HG03095 (cell line): ENCODE measurements at regions not wholly inside any gene's neighbourhood (a gene's known extent, or its start where the extent isn't known, plus 50 kb on each side); places are given as distances from the start of the nearest gene placed in this dataset.
"Not testable (repeated sequence)": the region's sequence is repeated elsewhere in the genome, so short reads cannot be mapped to it uniquely, and the experiment has no call there.

Source experiments
- ATAC-seq: cut with Tn5 transposase; IDR thresholded peaks from one replicate; pipeline ENCODE4 v1.9.1; 2021; ENCODE audit warnings: moderate library complexity; ENCODE audit not compliant: unreplicated experiment

GRCh38 chr15:67943475-67943874 is 103.6 kb upstream of the RNU6-1 start:
- no peak for ATAC-seq

DNA sequence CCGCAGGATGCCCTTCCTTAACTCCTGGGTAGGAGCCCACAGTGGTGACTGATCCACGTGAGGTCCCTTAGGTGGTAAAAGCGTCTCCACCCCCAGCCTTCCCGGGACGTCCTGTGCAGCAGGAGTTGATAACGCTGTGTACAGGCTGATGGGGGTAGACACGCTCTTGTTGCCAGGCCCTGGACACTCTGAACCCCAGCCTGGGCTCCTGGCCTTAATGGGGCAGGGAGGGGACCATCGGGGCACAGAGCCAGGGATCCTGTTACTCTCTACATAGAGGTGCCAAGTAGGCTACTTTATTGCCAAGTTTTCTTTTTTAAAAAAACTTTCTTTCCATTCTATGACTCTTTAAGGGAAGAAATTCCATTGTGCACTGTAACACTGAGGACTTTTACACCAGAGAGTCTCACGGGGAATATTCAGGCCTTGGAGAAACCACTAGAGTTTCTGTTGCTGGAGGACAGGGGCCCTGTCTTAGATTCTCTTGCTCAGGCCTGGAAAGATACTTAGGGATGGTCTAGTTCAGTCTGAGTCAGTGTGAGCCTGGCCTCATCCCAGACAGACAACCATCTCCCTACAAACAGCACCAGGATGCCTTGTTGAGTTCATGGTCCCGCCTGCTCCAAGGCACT is 104.3 kb upstream of the RNU6-1 start:
- no peak for ATAC-seq

GRCh38 chr15:67945131-67945530 is 105.3 kb upstream of the RNU6-1 start:
- ATAC-seq = no peak

- no peak for ATAC-seq
These were observed 106.3 kb upstream of the RNU6-1 start for GRCh38 chr15:67945951-67946700.

DNA sequence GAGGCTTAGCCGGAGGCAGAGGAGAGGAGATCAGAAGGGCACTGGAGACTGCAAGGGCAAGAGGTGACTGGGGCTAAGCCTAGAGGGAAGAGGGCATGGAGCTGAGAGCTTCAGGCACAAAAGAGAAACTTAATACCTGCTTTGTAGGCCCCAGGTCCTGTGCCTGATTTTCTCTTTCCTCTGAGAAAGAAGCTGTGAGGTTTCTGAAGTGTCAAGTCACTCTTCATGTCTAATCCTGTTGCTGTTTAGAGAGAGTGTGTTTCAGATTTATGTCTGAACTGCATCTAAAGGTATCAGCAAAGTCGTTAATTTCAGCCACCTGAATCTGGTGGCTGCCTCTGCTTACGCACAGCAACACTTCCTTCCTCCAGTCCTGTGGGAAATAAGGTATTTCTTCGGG is 106.9 kb upstream of the RNU6-1 start:
- no peak for ATAC-seq

GRCh38 chr15:67947254-67948039 is 106.7 kb upstream of the PIAS1 start:
- no peak for ATAC-seq

GRCh38 chr15:67948215-67948614 is 105.9 kb upstream of the PIAS1 start:
- ATAC-seq = no peak

GRCh38 chr15:67951187-67951586 is 102.9 kb upstream of the PIAS1 start:
- not testable (repeated sequence) for ATAC-seq

DNA sequence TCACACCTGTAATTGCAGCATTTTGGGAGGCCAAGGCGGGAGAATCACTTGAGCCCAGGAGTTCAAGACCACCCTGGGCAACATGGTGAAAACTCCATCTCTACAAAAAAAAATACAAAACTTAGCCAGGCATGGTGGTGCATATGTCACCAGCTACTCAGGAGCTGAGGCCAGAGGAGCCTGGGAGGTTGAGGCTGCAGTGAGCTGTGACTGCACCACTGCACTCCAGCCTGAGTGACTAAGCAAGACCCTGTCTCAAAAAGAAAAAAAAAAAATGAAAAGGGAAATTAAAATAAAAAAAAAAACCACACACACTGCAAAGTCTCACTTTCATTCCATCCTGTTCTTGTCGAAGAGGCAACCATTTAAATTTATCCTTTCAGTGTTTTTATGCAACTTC is 100.8 kb upstream of the PIAS1 start:
- ATAC-seq = no peak

DNA sequence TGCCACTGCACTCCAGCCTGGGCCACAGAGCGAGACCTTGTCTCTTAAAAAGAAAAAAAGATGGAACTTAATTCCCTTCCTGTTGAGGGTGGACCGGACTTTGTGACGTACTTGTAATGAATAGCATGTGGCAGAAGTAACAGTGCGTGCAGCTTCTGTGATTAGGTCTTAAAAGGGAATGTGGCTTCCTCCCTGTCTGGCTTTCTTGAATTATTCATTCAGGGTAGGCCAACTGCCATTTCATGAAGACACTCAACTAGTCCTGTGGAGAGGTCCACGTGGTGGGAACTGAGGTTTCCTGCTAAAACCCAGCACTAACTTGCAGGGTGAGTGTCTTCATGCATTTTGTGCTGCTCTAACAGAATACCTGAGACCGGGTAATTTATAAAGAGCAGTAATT is 98.9 kb upstream of the PIAS1 start:
- ATAC-seq = no peak

DNA sequence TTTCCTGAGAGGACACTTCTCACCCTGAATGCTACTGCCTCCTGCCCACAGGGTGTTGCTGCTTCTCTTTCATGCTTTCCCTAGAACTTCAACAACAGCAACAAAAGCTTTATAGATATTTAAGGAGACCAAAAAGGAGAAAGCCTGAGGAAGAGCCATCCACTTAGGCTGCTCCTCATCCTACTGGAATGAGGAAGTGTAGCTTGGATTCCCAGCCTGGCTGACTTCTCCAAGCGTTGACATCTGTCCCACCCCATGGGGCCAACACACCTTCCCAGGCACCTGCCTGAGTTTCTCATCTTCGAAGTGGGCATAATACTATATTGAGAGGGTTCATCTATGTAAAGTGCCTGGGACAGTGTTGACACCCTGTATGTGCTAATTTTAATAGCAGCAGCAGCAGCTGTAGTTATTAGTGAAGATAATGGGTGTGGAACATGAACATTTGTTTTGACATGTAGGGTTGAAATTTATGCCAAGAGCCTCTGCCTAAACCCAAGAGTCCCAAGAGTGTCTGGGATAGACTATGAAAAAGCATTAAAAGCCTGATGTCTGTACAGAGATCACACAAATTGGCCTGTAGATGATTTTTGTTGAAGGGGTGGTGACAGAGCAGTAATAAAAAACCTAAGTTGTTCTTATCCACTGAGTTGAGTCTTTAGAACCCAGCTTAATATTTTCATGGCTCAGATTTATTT is 96.5 kb upstream of the PIAS1 start:
- ATAC-seq = no peak

GRCh38 chr15:67967871-67968431 is 86.2 kb upstream of the PIAS1 start:
- no peak for ATAC-seq

DNA sequence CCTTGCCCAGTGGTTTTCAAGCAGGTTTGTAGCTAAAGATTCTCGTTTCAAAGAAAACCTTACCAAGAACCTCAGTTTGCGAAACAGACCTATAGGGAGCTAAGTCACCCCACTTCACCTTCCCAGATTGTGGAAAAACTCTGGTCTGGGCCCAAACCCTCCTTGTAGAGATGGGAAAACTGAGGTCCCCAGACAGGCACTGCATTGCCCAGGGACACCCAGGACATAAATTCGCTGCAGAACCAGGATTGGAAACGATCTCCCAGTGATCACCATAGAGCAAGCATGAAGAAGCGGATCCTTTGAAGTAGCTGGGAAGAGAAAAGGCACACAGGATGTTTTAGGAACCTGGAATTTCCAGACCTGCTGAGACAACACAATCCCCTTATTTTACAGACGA is 85.6 kb upstream of the PIAS1 start:
- no peak for ATAC-seq

- ATAC-seq = no peak
These were observed 85.1 kb upstream of the PIAS1 start for GRCh38 chr15:67968966-67969365.

DNA sequence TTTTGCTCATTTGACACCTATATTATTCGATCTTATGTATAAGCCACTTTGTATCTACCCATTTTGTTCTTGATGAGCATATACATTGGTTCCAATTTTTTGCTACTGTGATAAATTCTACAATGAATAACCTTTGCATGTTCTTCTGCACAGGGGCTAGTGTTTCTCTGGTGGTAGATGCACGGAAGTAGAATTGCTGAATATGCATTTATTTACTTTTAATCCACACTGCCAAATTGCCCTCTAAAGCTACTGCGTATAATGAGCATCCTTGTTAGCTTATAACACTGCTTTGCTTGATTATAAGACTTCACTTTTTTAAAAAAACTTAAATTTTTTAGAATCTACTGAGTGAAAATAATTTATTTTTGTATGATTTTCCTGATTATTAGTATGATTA is 84.2 kb upstream of the PIAS1 start:
- no peak for ATAC-seq

- no peak for ATAC-seq
These were observed 81.7 kb upstream of the PIAS1 start for GRCh38 chr15:67972377-67972776.

DNA sequence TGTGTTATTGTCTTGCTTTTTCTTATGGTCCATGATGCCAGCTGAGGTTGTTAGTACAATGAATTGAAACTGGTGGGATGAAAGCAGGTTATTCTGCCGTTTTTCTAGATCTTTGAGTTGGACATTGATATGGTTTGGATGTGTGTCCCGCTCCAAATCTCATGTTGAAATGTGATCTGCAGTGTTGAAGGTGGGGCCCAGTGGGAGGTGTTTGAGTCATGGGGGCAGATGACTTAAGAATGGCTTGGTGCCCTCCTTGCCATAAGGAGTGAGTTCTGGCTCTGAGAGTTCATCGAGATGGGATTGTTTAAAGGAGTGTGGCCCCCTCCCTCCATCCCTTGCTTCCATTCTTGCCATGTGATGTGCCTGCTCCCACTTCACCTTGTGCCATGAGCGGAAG is 80.3 kb upstream of the PIAS1 start:
- no peak for ATAC-seq

DNA sequence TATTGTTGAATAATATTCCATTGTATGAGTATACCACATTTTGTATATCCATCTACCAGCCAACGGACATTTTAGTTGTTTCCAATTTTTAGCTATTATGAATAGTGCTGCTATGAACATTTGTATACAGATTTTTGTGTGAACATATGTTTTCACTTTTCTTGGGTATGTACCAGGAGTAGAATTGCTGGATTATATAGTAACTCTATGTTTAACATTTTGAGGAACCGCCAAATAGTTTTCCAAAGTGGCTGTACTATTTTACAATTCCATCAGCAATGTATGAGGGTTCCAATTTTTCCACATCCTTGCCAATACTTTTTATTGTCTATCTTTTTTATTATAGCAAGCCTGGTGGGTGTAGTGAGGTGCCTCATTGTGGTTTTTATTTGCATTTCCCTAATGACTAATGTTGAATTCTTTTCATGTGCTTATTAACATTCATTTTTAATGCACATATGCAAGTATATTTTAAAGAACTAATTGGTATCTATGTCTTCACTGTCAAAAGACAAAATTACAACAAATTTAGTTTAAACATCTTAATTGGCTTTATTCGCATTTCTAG is 77.5 kb upstream of the PIAS1 start:
- ATAC-seq = no peak

DNA sequence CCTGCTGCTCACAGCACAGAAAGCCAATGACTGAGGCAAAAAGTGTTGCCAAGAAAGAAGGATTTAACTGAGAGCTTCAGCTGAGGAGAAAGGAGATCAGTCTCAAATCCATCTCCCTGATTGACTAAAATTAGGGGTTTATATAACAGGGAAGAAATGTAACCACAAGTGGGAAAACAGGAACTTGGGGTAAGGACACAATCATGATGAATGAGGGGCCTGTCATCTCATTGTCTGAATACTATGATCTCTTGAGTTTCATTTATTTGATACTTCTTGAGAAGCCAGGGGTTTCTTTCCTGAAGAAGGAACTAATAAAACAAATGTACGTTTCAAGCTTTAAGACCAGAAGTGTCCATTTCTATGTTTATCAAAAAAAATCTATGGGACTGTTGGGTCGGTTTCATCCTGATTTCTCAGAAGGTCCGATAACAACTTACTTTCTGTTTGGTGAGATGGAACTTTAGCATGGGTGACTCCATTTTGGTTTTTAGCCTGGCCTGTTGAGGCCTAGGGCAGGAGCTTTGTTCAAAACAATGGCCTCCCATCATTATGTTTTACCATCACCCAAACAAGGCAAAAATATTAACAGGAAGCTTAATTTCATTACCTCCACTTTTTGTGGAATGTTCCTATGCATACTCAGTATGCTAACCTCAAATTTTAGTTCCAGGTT is 76.6 kb upstream of the PIAS1 start:
- no peak for ATAC-seq

GRCh38 chr15:67979281-67979680 is 74.8 kb upstream of the PIAS1 start:
- ATAC-seq = no peak
